ENCODE measurements at regions not wholly inside any gene's neighbourhood (a gene's known extent, or its start where the extent isn't known, plus 50 kb on each side); places are given as distances from the start of the nearest gene placed in this dataset.
"Not testable (repeated sequence)": the region's sequence is repeated elsewhere in the genome, so short reads cannot be mapped to it uniquely, and the experiment has no call there.

- DNase-seq (ENCODE audit: low read depth in 2 of 2), result no peak
Measured at GRCh38 chr6:88499845-88500699, 333.9 kb upstream of the CNR1 start.

DNA sequence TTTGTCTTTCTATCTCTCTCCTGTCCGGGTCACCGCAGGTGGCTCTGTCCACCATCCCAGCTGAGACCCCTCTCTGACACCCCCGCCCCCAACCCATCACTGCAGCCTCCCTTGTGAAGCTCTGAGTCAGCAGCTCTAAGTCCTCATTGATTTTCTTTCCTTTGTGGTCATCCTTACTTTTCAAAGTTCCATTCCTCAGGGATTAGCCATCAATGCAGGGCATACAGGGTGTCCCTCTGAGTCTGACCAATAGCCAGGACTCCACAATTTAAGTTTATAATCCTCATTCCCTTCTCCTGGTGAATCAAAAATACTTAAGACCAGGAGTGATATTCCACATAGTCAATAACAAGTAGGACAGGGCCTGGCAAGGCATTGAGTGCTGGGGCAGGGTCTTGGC, 333.3 kb upstream of the CNR1 start:
- no peak for DNase-seq (ENCODE audit: low read depth in 2 of 2)

DNA sequence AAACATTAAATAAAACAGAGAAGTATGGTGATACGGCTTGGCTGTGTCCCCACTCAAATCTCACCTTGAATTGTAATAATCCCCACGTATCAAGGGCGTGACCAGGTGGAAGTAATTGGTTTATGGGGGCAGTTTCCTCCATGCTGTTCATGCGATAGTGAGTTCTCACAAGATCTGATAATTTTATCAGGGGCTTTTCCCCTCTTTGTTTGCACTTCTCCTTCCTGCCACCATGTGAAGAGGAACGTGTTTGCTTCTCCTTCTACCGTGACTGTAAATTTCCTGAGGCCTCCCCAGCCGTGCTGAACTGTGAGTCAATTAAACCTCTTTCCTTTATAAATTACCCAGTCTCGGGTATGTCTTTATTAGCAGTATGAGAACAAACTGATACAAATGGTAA, 331.3 kb upstream of the CNR1 start:
- not testable (repeated sequence) for DNase-seq (ENCODE audit: low read depth in 2 of 2)

GRCh38 chr6:88494401-88495140, 328.4 kb upstream of the CNR1 start:
- no peak for DNase-seq (ENCODE audit: low read depth in 2 of 2)

GRCh38 chr6:88493717-88494116, 327.6 kb upstream of the CNR1 start:
- no peak for DNase-seq (ENCODE audit: low read depth in 2 of 2)

- no peak for DNase-seq (ENCODE audit: low read depth in 2 of 2)
Measured at GRCh38 chr6:88492824-88493223, 326.7 kb upstream of the CNR1 start.

GRCh38 chr6:88492241-88492640, 326.1 kb upstream of the CNR1 start:
- DNase-seq (ENCODE audit: low read depth in 2 of 2), result no peak

DNA sequence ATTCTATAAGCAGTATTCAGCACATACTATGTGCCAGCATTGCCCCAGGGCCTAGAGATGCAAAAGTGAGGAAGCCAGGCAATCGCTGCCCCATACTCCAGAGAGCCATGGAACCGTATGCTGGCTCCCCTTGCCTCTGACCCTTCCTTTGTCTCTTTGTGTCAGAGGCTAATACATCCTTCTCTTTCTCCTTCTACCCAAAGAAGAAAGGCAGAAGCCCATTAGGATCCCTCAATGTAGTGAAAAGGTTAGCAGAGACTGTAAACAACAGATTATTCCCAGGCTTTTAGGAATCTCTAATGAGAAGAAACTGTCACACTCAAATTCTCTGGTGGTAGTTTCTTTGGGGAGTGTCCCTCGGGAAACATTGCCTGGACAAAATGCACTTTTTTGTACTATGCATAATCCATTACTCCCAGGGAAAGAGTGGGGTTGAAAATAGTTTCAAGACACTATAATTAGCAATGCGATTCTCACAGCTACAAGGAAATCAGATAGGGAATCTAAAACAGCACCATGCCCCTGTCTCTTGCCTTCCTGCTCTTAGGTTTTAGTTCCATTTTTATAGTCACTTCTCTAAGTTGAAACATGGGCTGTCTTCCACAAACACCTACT, 325.2 kb upstream of the CNR1 start:
- DNase-seq (ENCODE audit: low read depth in 2 of 2), result no peak

- no peak for DNase-seq (ENCODE audit: low read depth in 2 of 2)
Measured at GRCh38 chr6:88490908-88491264, 324.7 kb upstream of the CNR1 start.

DNA sequence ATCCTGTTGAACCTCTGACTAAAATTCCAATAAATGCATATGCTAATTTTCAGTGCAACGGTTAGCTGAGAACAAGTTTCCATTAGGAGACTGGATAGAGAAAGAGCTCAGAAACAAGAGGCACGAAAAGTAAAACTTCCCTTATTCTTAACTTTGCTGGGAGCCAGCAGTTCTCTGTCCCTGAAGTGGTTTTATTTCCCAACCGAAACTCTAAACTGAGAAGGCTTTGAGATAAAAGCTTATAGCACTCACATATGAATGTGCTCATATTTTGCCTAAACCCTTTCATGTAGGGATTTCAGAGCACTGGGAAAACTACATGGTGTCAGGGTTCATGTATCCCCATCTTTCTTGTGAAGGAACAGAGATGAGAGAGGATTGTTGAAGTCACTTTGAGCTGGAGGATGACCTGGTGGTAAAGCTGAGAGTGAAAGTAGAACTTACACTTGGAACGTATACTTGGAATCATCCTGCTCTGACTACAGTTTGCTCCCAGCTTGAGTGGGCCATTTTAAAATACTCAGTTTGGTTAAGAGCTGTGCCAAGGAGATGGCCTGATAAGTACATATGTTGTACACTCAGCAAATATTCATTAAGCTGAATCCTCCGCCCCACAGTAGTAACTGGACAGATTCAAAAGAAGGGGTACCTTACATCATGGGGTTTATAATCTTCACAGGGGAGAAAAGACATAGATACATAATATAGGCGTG, 324.2 kb upstream of the CNR1 start:
- no peak for DNase-seq (ENCODE audit: low read depth in 2 of 2)

DNA sequence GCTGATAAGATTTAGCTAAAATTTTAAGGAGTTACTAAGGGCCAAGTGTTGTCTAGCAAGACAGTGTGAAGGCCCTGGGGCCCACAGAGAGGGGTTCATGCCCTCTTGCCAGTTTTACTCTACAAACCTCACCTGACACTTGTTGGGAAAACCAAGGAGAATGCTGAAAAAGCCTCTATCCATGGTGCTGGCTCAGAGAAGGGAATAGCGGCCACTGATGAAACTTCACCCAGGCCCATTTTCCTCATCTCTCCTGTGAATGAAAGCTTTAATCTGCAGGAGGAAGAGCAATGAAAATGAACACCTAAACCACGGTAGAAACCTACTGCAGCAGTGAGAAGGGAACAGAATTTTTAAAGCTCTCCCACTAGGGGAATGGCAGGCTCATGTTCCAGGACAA, 317.3 kb upstream of the CNR1 start:
- no peak for DNase-seq (ENCODE audit: low read depth in 2 of 2)

GRCh38 chr6:88482465-88482864, 316.3 kb upstream of the CNR1 start:
- no peak for DNase-seq (ENCODE audit: low read depth in 2 of 2)

- DNase-seq (ENCODE audit: low read depth in 2 of 2), result no peak
Measured at GRCh38 chr6:88481519-88481918, 315.4 kb upstream of the CNR1 start.

DNA sequence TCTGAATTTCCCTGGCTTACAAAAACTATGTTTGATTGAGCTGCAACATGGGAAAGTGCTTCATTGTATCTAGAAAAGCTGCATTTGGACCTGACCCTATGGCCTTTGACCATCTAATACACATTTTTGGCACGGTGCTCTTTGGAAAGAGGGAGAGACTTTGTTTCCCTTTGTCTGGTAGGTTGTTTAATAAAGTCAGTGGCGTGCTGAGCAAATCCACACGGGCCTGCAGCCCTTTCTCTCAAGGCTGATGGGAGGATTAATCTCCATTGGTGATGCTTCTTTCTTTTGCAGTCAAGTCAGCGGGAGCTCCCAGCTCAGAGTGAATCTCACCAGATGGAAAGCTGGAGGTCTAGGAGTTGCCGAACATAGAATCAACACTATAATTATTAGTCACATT, 314.7 kb upstream of the CNR1 start:
- DNase-seq (ENCODE audit: low read depth in 2 of 2), result no peak

GRCh38 chr6:88477413-88477812, 311.3 kb upstream of the CNR1 start:
- no peak for DNase-seq (ENCODE audit: low read depth in 2 of 2)

DNA sequence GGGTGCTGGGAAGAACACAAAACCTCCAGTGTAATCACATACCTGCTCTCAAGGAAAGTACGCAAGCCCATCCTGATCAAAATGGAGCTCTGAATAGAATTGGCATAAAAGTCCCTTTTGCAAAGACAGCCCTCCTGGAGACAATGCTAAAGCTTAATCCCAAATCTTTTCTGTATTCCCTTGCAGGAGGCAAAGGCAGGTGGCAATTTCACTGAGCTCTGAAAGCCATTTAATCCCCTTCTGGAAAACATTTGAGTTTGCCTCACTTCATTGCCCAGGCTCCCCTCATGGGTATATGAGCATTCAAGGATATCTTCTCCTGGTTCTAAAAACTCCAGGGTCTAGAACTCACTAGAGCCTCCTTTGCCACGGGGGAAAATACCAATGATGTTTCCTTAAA, 310.2 kb upstream of the CNR1 start:
- no peak for DNase-seq (ENCODE audit: low read depth in 2 of 2)

GRCh38 chr6:88474720-88475119, 308.6 kb upstream of the CNR1 start:
- DNase-seq (ENCODE audit: low read depth in 2 of 2), result no peak

GRCh38 chr6:88473589-88473988, 307.4 kb upstream of the CNR1 start:
- no peak for DNase-seq (ENCODE audit: low read depth in 2 of 2)

DNA sequence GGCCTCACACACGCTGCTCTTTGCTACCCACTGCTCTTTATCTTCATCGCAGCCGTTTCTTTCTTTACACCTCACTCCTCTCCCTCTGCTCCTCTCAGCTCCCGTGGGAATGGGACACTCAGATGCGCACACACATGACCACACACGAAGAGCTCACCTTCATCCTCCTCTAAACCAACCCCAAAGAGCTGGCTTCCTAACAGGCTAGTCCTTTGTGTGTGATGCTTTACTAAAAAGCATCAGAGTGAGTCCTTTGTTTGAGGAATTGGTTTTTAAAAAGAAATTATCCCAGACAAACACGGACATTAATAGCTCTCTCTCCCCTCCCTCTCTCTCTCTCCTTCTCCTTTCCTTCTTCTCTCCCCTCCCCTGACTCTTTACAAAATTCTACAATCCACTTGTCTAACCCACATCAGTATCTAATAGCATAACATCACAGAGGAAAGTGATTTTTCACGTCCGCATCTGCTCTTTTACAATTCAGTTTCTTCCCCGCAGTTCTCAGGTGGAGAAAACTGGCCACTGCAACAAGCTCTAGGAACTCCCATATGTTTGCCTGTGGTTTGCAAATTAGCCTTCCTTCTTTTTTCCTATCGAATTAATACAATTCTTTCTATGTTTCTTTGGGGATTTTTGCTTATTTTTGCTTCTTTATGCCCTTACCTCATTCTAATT, 306.8 kb upstream of the CNR1 start:
- no peak for DNase-seq (ENCODE audit: low read depth in 2 of 2)

DNA sequence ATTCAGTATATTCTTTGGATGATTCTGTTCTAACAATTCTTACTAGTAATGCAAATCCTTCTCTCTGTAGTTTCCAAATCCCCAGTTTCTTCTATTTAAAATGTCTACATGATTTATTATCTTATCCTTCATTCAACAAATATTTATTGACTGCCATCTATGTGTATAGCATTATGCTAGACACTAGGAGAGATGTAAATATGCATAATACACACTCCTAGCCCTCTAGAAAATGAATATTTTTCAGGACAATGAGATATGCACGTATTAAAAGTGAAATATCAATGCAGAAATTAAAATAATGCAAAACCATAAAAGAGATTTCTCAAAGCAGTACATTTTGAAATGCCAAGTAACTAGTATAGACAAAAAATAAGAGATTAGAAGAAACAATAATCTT, 293.5 kb upstream of the CNR1 start:
- DNase-seq (ENCODE audit: low read depth in 2 of 2), result no peak

DNA sequence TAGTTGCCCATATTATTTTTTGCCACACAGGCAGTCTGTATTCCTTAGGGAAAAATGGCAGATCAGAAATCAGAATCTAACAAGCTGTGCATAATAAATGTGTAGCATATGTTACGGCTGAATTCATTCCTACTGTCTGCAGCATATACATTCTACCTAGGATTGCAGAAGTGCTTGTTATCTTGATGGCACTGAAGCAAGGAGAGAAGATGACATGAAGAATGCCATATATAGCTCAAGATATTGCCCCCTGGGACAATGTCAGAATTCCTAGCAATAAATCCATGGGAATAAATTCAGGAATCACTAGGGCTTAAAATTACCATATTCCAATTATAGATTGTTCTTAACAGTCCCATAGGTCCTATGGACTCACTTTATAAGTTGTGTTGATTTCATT, 293.0 kb upstream of the CNR1 start:
- no peak for DNase-seq (ENCODE audit: low read depth in 2 of 2)

DNA sequence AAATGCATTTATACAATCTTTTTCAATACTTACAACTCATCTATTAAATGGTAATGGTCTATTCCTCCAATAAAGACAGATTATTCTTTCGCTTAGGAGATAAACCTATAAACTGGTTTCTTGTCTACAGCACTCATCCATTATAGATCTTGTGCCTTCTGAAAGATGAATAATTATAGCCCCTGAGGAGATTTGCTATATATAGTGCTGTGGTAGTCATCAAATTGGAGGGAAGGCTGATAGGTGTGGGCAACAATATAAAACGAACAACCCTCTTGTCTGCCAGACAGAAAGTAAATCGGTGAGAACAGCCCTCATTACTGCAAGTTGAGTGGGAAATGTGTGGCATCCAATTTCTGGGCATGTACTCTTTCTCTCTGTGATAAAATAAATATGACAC, 292.5 kb upstream of the CNR1 start:
- no peak for DNase-seq (ENCODE audit: low read depth in 2 of 2)

Data from fibroblast of skin of left biceps (primary cell).